ENCODE measurements at regions not wholly inside any gene's neighbourhood (a gene's known extent, or its start where the extent isn't known, plus 50 kb on each side); places are given as distances from the start of the nearest gene placed in this dataset.

GRCh38 chr6:126963077-126963809 is 155.2 kb upstream of the RSPO3 start:
- TF ChIP-seq CTCF (IDR thresholded peaks at IDR 0.05 in 2 of 3, conservative IDR thresholded peaks at IDR 0.05 in 1 of 3; ENCODE audit: borderline replicate concordance in 1 of 3, insufficient read depth in 1 of 3, low read depth in 2 of 3, low read length in 2 of 3) (no peak), SRF (IDR thresholded peaks at IDR 0.05; ENCODE audit: low read depth) (no peak)
